H1 (cell line): ENCODE measurements at regions not wholly inside any gene's neighbourhood (a gene's known extent, or its start where the extent isn't known, plus 50 kb on each side); places are given as distances from the start of the nearest gene placed in this dataset.

Source experiments
- CTCF ChIA-PET: fragments of 300-600 bp; sonication (Branson Sonifier 250); formaldehyde crosslinking; loops from one replicate; lab custom pipeline; 2021; ENCODE audit not compliant: partially characterized antibody; lab: Charles Lee
- POLR2A ChIA-PET: fragments of 300-600 bp; sonication (Branson Sonifier 250); formaldehyde crosslinking; loops from one replicate; lab custom pipeline; 2021; ENCODE audit warnings: inconsistent platforms; ENCODE audit not compliant: partially characterized antibody; lab: Charles Lee
- DNase-seq, 2 experiments: peaks; one replicate each; pipeline versions ENCODE4 v3.0.0 to v3.0.0-alpha.2; 2010 to 2022; ENCODE audit warnings: low spot score in 2 of 2, low read depth in 1 of 2, mixed read lengths in 1 of 2
- FAIRE-seq: peaks from 2 replicates; lab custom pipeline; 2011; peaks lifted over from hg19 to GRCh38; lab: Jason Lieb, UNC
- H2AFZ ChIP-seq: 2 replicates; pipeline ENCODE4 v1.8.1; 2012; ENCODE audit warnings: low read length, inconsistent platforms
- H2AK5ac ChIP-seq: 2 replicates; pipeline ENCODE4 v1.6.1; 2013; ENCODE audit warnings: low read depth, low read length
- H2BK120ac ChIP-seq: replicated peaks from 2 replicates; pipeline ENCODE3; 2013; ENCODE audit warnings: low read depth, low read length, inconsistent platforms
- H2BK12ac ChIP-seq: 2 replicates; pipeline ENCODE4 v1.6.1; 2013; ENCODE audit warnings: low read depth, low read length
- H2BK15ac ChIP-seq: 2 replicates; pipeline ENCODE4 v1.6.1; 2013; ENCODE audit warnings: low read length
- H2BK20ac ChIP-seq: 2 replicates; pipeline ENCODE4 v1.6.1; 2013; ENCODE audit warnings: low read length
- H2BK5ac ChIP-seq: 2 replicates; pipeline ENCODE4 v1.6.1; 2013; ENCODE audit warnings: low read depth, low read length
- H3K14ac ChIP-seq: 2 replicates; pipeline ENCODE4 v1.6.1; 2013; ENCODE audit warnings: inconsistent platforms; ENCODE audit not compliant: insufficient read length
- H3K18ac ChIP-seq: 2 replicates; pipeline ENCODE4 v1.6.1; 2013; ENCODE audit warnings: low read length; ENCODE audit errors: extremely low read depth
- H3K23ac ChIP-seq: 2 replicates; pipeline ENCODE4 v1.6.1; 2013; ENCODE audit warnings: inconsistent platforms; ENCODE audit not compliant: insufficient read length
- H3K23me2 ChIP-seq: 2 replicates; pipeline ENCODE4 v1.6.1; 2013; ENCODE audit warnings: low read depth, low read length
- H3K27ac ChIP-seq: 2 replicates; pipeline ENCODE4 v1.6.1; 2011; ENCODE audit warnings: low read depth, low read length, inconsistent platforms
- H3K27me3 ChIP-seq, 4 experiments: replicated peaks in 1 of 4; 1 replicate in 1 of 4; 2 replicates in 3 of 4; pipeline versions ENCODE4 v1.6.1 to v1.8.1; 2011 to 2013; ENCODE audit warnings: low read length in 3 of 4, mild to moderate bottlenecking in 3 of 4, inconsistent platforms in 2 of 4, mixed read lengths in 2 of 4, moderate library complexity in 1 of 4; ENCODE audit not compliant: control insufficient read depth in 3 of 4, insufficient read depth in 3 of 4; ENCODE audit errors: extremely low read depth in 1 of 4
- H3K36me3 ChIP-seq, 4 experiments: 2 replicates each; pipeline versions ENCODE4 v1.6.1 to v1.8.1; 2011 to 2013; ENCODE audit warnings: mild to moderate bottlenecking in 4 of 4, low read length in 3 of 4, moderate library complexity in 2 of 4, control low read depth in 1 of 4, inconsistent platforms in 1 of 4; ENCODE audit not compliant: insufficient read depth in 4 of 4, control insufficient read depth in 2 of 4
- H3K4ac ChIP-seq: replicated peaks from 2 replicates; pipeline ENCODE3; 2013; ENCODE audit warnings: low read length, low read depth, mixed read lengths, inconsistent platforms; ENCODE audit not compliant: insufficient read length
- H3K4me1 ChIP-seq, 4 experiments: replicated peaks in 1 of 4; 1 replicate in 1 of 4; 2 replicates in 3 of 4; pipeline versions ENCODE4 v1.6.1 to v1.8.1; 2011 to 2013; ENCODE audit warnings: low read length in 3 of 4, inconsistent platforms in 2 of 4, mixed read lengths in 1 of 4; ENCODE audit not compliant: insufficient read depth in 4 of 4, control insufficient read depth in 3 of 4
- H3K4me2 ChIP-seq, 2 experiments: 2 replicates each; pipeline versions ENCODE4 v1.6.1 to v1.8.1; 2011 to 2013; ENCODE audit warnings: low read depth in 2 of 2, low read length in 2 of 2, control low read depth in 1 of 2, inconsistent platforms in 1 of 2, mild to moderate bottlenecking in 1 of 2; ENCODE audit not compliant: insufficient read depth in 1 of 2
- H3K4me3 ChIP-seq, 4 experiments: fragments of 200-600, 300-600 bp in 1 of 4; sonication (generic), shearing (Covaris generic), sonication (Bioruptor Twin) in 1 of 4; 2 replicates each; pipeline versions ENCODE4 v1.5.1 to v1.8.1; 2011 to 2016; ENCODE audit warnings: low read length in 4 of 4, low read depth in 3 of 4, control low read depth in 2 of 4, inconsistent platforms in 2 of 4, mild to moderate bottlenecking in 2 of 4, mixed read lengths in 1 of 4, moderate library complexity in 1 of 4; ENCODE audit not compliant: insufficient read depth in 2 of 4; ENCODE audit errors: extremely low read depth in 1 of 4
- H3K56ac ChIP-seq: replicated peaks from 2 replicates; pipeline ENCODE3; 2013; ENCODE audit warnings: low read depth, mild to moderate bottlenecking, mixed read lengths, low read length, inconsistent platforms; ENCODE audit not compliant: insufficient read length
- H3K79me1 ChIP-seq: 2 replicates; pipeline ENCODE4 v1.6.1; 2013; ENCODE audit warnings: low read depth, low read length, control low read depth
- H3K79me2 ChIP-seq, 2 experiments: 2 replicates each; pipeline versions ENCODE4 v1.6.1 to v1.8.1; 2012 to 2013; ENCODE audit warnings: low read length in 2 of 2, mild to moderate bottlenecking in 2 of 2, inconsistent platforms in 1 of 2; ENCODE audit not compliant: insufficient read depth in 2 of 2, control insufficient read depth in 1 of 2
- H3K9ac ChIP-seq, 4 experiments: replicated peaks in 1 of 4; 1 replicate in 1 of 4; 2 replicates in 3 of 4; pipeline versions ENCODE4 v1.6.1 to v1.8.1; 2011 to 2013; ENCODE audit warnings: low read depth in 3 of 4, low read length in 3 of 4, control low read depth in 2 of 4, mild to moderate bottlenecking in 2 of 4, moderate library complexity in 2 of 4, inconsistent platforms in 1 of 4; ENCODE audit errors: extremely low read depth in 1 of 4
- H3K9me3 ChIP-seq, 2 experiments: 2 replicates each; pipeline versions ENCODE4 v1.6.1 to v1.8.1; 2012 to 2013; ENCODE audit warnings: mild to moderate bottlenecking in 2 of 2, moderate library complexity in 2 of 2, control low read depth in 1 of 2, inconsistent platforms in 1 of 2, low read depth in 1 of 2, low read length in 1 of 2, mixed read lengths in 1 of 2; ENCODE audit not compliant: insufficient read depth in 2 of 2
- H4K20me1 ChIP-seq, 2 experiments: replicated peaks in 1 of 2; 2 replicates each; pipeline versions ENCODE3 to v1.8.1; 2011 to 2013; ENCODE audit warnings: inconsistent platforms in 2 of 2, low read length in 2 of 2, mild to moderate bottlenecking in 1 of 2; ENCODE audit not compliant: insufficient read depth in 2 of 2, control insufficient read depth in 1 of 2
- H4K5ac ChIP-seq: 2 replicates; pipeline ENCODE4 v1.6.1; 2013; ENCODE audit warnings: low read length, low read depth, mixed read lengths, inconsistent platforms; ENCODE audit not compliant: insufficient read length
- H4K8ac ChIP-seq: 2 replicates; pipeline ENCODE4 v1.8.0; 2013; ENCODE audit warnings: mild to moderate bottlenecking, moderate library complexity, low read length, inconsistent platforms; ENCODE audit not compliant: insufficient read depth; ENCODE audit errors: extremely low read depth
- H4K91ac ChIP-seq: replicated peaks from 2 replicates; pipeline ENCODE3; 2013; ENCODE audit warnings: low read length, mixed read lengths, inconsistent platforms; ENCODE audit not compliant: insufficient read length
- EP300 ChIP-seq, 2 experiments: IDR thresholded peaks; 1 replicate in 1 of 2; 2 replicates in 1 of 2; pipeline ENCODE4 v1.6.1; 2011 to 2012; ENCODE audit warnings: low read depth in 2 of 2, low read length in 2 of 2, mild to moderate bottlenecking in 2 of 2, borderline replicate concordance in 1 of 2, inconsistent platforms in 1 of 2, moderate library complexity in 1 of 2
- GTF2F1 ChIP-seq: IDR thresholded peaks from 2 replicates; pipeline ENCODE4 v1.6.1; 2012; ENCODE audit warnings: low read depth, low read length, improper control_type of control experiment, borderline replicate concordance
- KDM5A ChIP-seq: fragments of 200-600 bp; IDR thresholded peaks from 2 replicates; pipeline ENCODE4 v1.7.1; 2012; ENCODE audit warnings: mild to moderate bottlenecking, low read length, inconsistent platforms, mixed read lengths
- MAX ChIP-seq: IDR thresholded peaks from 2 replicates; pipeline ENCODE4 v1.6.1; 2012; ENCODE audit warnings: inconsistent platforms
- POLR2AphosphoS5 ChIP-seq: IDR thresholded peaks from 2 replicates; pipeline ENCODE4 v1.6.1; 2011; ENCODE audit warnings: low read depth, low read length
- POU5F1 ChIP-seq: IDR thresholded peaks from 2 replicates; pipeline ENCODE4 v1.6.1; 2011; ENCODE audit warnings: low read depth, mild to moderate bottlenecking, low read length, moderate library complexity
- SP2 ChIP-seq: IDR thresholded peaks from 2 replicates; pipeline ENCODE4 v1.6.1; 2012; ENCODE audit warnings: mild to moderate bottlenecking, low read length, inconsistent platforms
- TCF12 ChIP-seq: IDR thresholded peaks from 2 replicates; pipeline ENCODE4 v1.6.1; 2011; ENCODE audit warnings: low read depth, mild to moderate bottlenecking, low read length
- YY1 ChIP-seq: IDR thresholded peaks from 2 replicates; pipeline ENCODE4 v1.6.1; 2011; ENCODE audit warnings: low read depth, mild to moderate bottlenecking, low read length
- ZNF274 ChIP-seq: IDR thresholded peaks from 2 replicates; pipeline ENCODE4 v1.7.0; 2012; ENCODE audit warnings: low read length, borderline replicate concordance; ENCODE audit errors: extremely low read depth
- WGBS, 2 experiments: shearing (Covaris generic) in 1 of 2; methylation state at CpG; one replicate each; pipeline versions ENCODE4 v1.1.6 to v1.1.7; 2013 to 2015; ENCODE audit warnings: low lambda C conversion rate in 2 of 2, mixed read lengths in 2 of 2, inconsistent platforms in 1 of 2, low coverage in 1 of 2, missing lambda C conversion rate in 1 of 2; ENCODE audit not compliant: insufficient replicate concordance in 2 of 2, insufficient coverage in 1 of 2, insufficient read length in 1 of 2; ENCODE audit errors: extremely low coverage in 1 of 2, missing lambda C conversion rate in 1 of 2; 5-methylcytosine and 5-hydroxymethylcytosine counted together

GRCh38 chr10:8389630-8390029, 335.1 kb downstream of the GATA3 start:
- Histone ChIP-seq H3K23me2 (no peaks in the 10 kb centered on the region; the same call in 1 of the 2 replicates), H3K4me3 (no peak overlapping the region), H2AK5ac (no peak overlapping the region), H3K36me3 (no peaks in the 10 kb centered on the region), H3K27me3 (no peaks in the 10 kb centered on the region), H3K79me1 (no peaks in the 10 kb centered on the region), H2AFZ (no peak overlapping the region), H3K4me1 (no peaks in the 10 kb centered on the region), H3K79me2 (no peaks in the 10 kb centered on the region), H3K18ac (no peak overlapping the region), H3K27ac (no peak overlapping the region), H3K4ac (no peak overlapping the region), H2BK20ac (no peak overlapping the region), H3K9me3 (no peaks in the 10 kb centered on the region), H4K20me1 (no peaks in the 10 kb centered on the region), H3K56ac (no peak overlapping the region)
- WGBS, 2 experiments: 95% methylated on average over 2 of the region's 2 CpGs; no CpG with 5 or more reads in 1 of the 2 experiments
- DNase-seq (no peak), FAIRE-seq (no peak)
- ChIA-PET CTCF (interaction anchor here (1.3 to 1.4 kb wide), 2 partner anchors 11 to 12 kb away, joined by 3 to 4 read pairs; no protein-coding TSS in a partner anchor), POLR2A (interaction anchor here (1.0 kb wide), 1 partner anchor 75 kb away, joined by 3 read pairs; no protein-coding TSS in a partner anchor)
- TF ChIP-seq YY1: no peak
- TF ChIP-seq POU5F1: no peak
- TF ChIP-seq TCF12: no peak
- no peak for TF ChIP-seq POLR2AphosphoS5
- no peak for TF ChIP-seq GTF2F1
- TF ChIP-seq SP2: no peak
- no peak for TF ChIP-seq KDM5A
- no peak for TF ChIP-seq ZNF274
- TF ChIP-seq EP300 (IDR thresholded peaks at IDR 0.05; ENCODE audit: borderline replicate concordance in 1 of 2, low read depth in 2 of 2, low read length in 2 of 2): no peak
- no peak for TF ChIP-seq MAX
- TF ChIP-seq, all 59 proteins: peak for 0
- Histone ChIP-seq H3K4me2 (no peak overlapping the region), H4K5ac (no peak overlapping the region), H4K8ac (no peak overlapping the region), H3K14ac (no peak overlapping the region), H4K91ac (no peak overlapping the region), H2BK12ac (no peak overlapping the region), H3K23ac (no peak overlapping the region), H2BK120ac (no peak overlapping the region), H2BK5ac (no peak overlapping the region), H2BK15ac (no peak overlapping the region), H3K9ac (no peak overlapping the region)
